ENCODE measurements at regions not wholly inside any gene's neighbourhood (a gene's known extent, or its start where the extent isn't known, plus 50 kb on each side); places are given as distances from the start of the nearest gene placed in this dataset.

GRCh38 chr18:61989138-61989537, 96.3 kb upstream of the RNF152 start:
- Histone ChIP-seq H3K4me1 (ENCODE audit: control insufficient read depth, insufficient read depth, low read depth, low read length) (peaks cover 8% of the 10 kb centered on the region), H3K27ac (ENCODE audit: low read length, poor library complexity, severe bottlenecking) (no peak overlapping the region), H2BK5ac (ENCODE audit: low read depth, low read length, poor library complexity, severe bottlenecking) (no peak overlapping the region), H3K9ac (ENCODE audit: low read length) (no peak overlapping the region), H3K23ac (ENCODE audit: low read length in 2 of 2) (no peak overlapping the region), H3K4me3 (ENCODE audit: insufficient read depth in 1 of 2, low read depth in 1 of 2, low read length in 2 of 2) (no peak overlapping the region), H3K79me1 (replicated peaks; ENCODE audit: low read length, poor library complexity, severe bottlenecking) (no peaks in the 10 kb centered on the region), H2AFZ (ENCODE audit: low read depth, low read length) (no peak overlapping the region), H3K14ac (ENCODE audit: low read length in 2 of 2) (no peak overlapping the region), H2BK12ac (ENCODE audit: low read length in 2 of 2) (no peak overlapping the region), H3K18ac (ENCODE audit: low read depth in 1 of 2, low read length in 2 of 2) (no peak overlapping the region), H2AK5ac (ENCODE audit: low read length, severe bottlenecking) (no peak overlapping the region), H3K27me3 (ENCODE audit: control insufficient read depth in 1 of 2, insufficient read depth in 1 of 2, low read length in 2 of 2) (no peaks in the 10 kb centered on the region), H3K9me3 (ENCODE audit: control insufficient read depth, low read length) (no peaks in the 10 kb centered on the region), H3K4ac (ENCODE audit: low read depth in 1 of 2, low read length in 2 of 2) (no peak overlapping the region), H4K91ac (ENCODE audit: low read length) (no peak overlapping the region), H4K8ac (ENCODE audit: low read length) (no peak overlapping the region), H2BK120ac (ENCODE audit: low read depth, low read length) (no peak overlapping the region), H2BK15ac (ENCODE audit: low read depth, poor library complexity, severe bottlenecking) (no peak overlapping the region), H3K4me2 (ENCODE audit: low read length, poor library complexity, severe bottlenecking) (no peak overlapping the region), H3K36me3 (ENCODE audit: control insufficient read depth in 1 of 2, insufficient read depth in 2 of 2, low read depth in 1 of 2, low read length in 2 of 2) (no peaks in the 10 kb centered on the region)
- 100% methylated on average over 1 of the region's 4 CpGs for WGBS
- no peak for DNase-seq

- H2BK120ac ChIP-seq (ENCODE audit: low read depth, low read length): no peak overlapping the region
- no peak overlapping the region for H2BK5ac ChIP-seq (ENCODE audit: low read depth, low read length, poor library complexity, severe bottlenecking)
- no peak overlapping the region for H3K27ac ChIP-seq (ENCODE audit: low read length, poor library complexity, severe bottlenecking)
- H3K9ac ChIP-seq (ENCODE audit: low read length): no peak overlapping the region
- no peaks in the 10 kb centered on the region for H3K9me3 ChIP-seq (ENCODE audit: control insufficient read depth, low read length)
- H3K4me2 ChIP-seq (ENCODE audit: low read length, poor library complexity, severe bottlenecking): no peak overlapping the region
- peaks cover 8% of the 10 kb centered on the region for H3K4me1 ChIP-seq (ENCODE audit: control insufficient read depth, insufficient read depth, low read depth, low read length)
- WGBS: 84% methylated on average over 2 of the region's 2 CpGs
- H2AK5ac ChIP-seq (ENCODE audit: low read length, severe bottlenecking): no peak overlapping the region
- H3K4ac ChIP-seq (ENCODE audit: low read depth in 1 of 2, low read length in 2 of 2): no peak overlapping the region
- H3K36me3 ChIP-seq (ENCODE audit: control insufficient read depth in 1 of 2, insufficient read depth in 2 of 2, low read depth in 1 of 2, low read length in 2 of 2): no peaks in the 10 kb centered on the region
- H3K23ac ChIP-seq (ENCODE audit: low read length in 2 of 2): no peak overlapping the region
- H4K91ac ChIP-seq (ENCODE audit: low read length): no peak overlapping the region
- no peak overlapping the region for H2AFZ ChIP-seq (ENCODE audit: low read depth, low read length)
- H3K14ac ChIP-seq (ENCODE audit: low read length in 2 of 2): no peak overlapping the region
- H3K27me3 ChIP-seq (ENCODE audit: control insufficient read depth in 1 of 2, insufficient read depth in 1 of 2, low read length in 2 of 2): no peaks in the 10 kb centered on the region
- H2BK12ac ChIP-seq (ENCODE audit: low read length in 2 of 2): no peak overlapping the region
- H3K18ac ChIP-seq (ENCODE audit: low read depth in 1 of 2, low read length in 2 of 2): no peak overlapping the region
- H4K8ac ChIP-seq (ENCODE audit: low read length): no peak overlapping the region
- no peak overlapping the region for H2BK15ac ChIP-seq (ENCODE audit: low read depth, poor library complexity, severe bottlenecking)
- peak; percentile 28 for DNase-seq
- H3K79me1 ChIP-seq (replicated peaks; ENCODE audit: low read length, poor library complexity, severe bottlenecking): no peaks in the 10 kb centered on the region
- H3K4me3 ChIP-seq (ENCODE audit: insufficient read depth in 1 of 2, low read depth in 1 of 2, low read length in 2 of 2): no peak overlapping the region
Observed at GRCh38 chr18:61988100-61988499, 95.3 kb upstream of the RNF152 start.

DNA sequence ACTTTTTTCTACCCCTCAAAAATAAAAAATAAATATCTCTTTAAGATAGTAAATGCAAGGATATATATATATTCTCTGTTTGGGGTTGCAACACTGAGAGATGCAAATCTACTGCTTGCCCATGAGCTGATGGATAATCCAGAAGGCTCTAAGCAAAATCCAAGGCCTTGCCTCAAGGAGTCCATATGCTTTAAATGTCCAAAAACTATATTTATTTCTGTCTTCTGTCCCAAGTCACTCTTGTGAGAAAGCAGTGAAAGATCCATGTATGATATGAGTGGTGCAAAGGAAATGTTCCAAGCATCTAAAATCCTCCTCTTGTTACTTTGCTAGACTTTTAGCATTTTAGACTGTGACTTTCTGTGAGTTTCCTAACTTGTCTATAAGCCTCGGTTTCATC, 92.9 kb upstream of the RNF152 start:
- DNase-seq: no peak
- Histone ChIP-seq H3K4me1 (ENCODE audit: control insufficient read depth, insufficient read depth, low read depth, low read length) (peaks cover 3% of the 10 kb centered on the region), H2BK15ac (ENCODE audit: low read depth, poor library complexity, severe bottlenecking) (no peak overlapping the region), H4K8ac (ENCODE audit: low read length) (no peak overlapping the region), H3K79me1 (replicated peaks; ENCODE audit: low read length, poor library complexity, severe bottlenecking) (no peaks in the 10 kb centered on the region), H2BK120ac (ENCODE audit: low read depth, low read length) (no peak overlapping the region), H3K36me3 (ENCODE audit: control insufficient read depth in 1 of 2, insufficient read depth in 2 of 2, low read depth in 1 of 2, low read length in 2 of 2) (no peaks in the 10 kb centered on the region), H3K27ac (ENCODE audit: low read length, poor library complexity, severe bottlenecking) (no peak overlapping the region), H3K9me3 (ENCODE audit: control insufficient read depth, low read length) (no peaks in the 10 kb centered on the region), H4K91ac (ENCODE audit: low read length) (no peak overlapping the region), H3K4me2 (ENCODE audit: low read length, poor library complexity, severe bottlenecking) (no peak overlapping the region), H3K18ac (ENCODE audit: low read depth in 1 of 2, low read length in 2 of 2) (no peak overlapping the region), H3K4me3 (ENCODE audit: insufficient read depth in 1 of 2, low read depth in 1 of 2, low read length in 2 of 2) (no peak overlapping the region), H3K27me3 (ENCODE audit: control insufficient read depth in 1 of 2, insufficient read depth in 1 of 2, low read length in 2 of 2) (no peaks in the 10 kb centered on the region), H2AFZ (ENCODE audit: low read depth, low read length) (no peak overlapping the region), H2BK5ac (ENCODE audit: low read depth, low read length, poor library complexity, severe bottlenecking) (no peak overlapping the region), H2BK12ac (ENCODE audit: low read length in 2 of 2) (no peak overlapping the region), H3K4ac (ENCODE audit: low read depth in 1 of 2, low read length in 2 of 2) (no peak overlapping the region), H2AK5ac (ENCODE audit: low read length, severe bottlenecking) (no peak overlapping the region), H3K14ac (ENCODE audit: low read length in 2 of 2) (no peak overlapping the region), H3K9ac (ENCODE audit: low read length) (no peak overlapping the region), H3K23ac (ENCODE audit: low read length in 2 of 2) (no peak overlapping the region)
- WGBS: no CpG with 5 or more reads among the region's 1 CpG

DNA sequence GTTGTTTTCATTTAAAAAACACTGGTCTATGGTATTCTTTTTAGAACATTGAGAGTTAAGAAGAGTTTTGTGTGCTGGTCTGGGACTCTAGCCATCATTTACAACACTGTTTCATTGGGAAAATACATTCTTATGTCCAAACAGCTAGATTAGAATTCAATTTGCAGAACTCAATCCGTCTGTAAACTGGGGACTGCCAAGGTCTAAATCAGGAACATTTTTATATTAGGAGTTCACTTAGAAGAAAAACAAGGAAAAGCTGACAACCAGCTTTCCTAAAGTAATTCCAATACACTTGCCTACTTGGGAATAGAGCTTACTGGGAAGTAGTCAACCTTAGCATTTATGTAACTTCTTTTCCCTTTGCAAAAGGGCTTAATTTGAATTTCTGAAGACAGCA, 91.5 kb upstream of the RNF152 start:
- no peak overlapping the region for H3K4me2 ChIP-seq (ENCODE audit: low read length, poor library complexity, severe bottlenecking)
- DNase-seq: no peak
- whole genome bisulfite sequencing: 100% methylated on average over 1 of the region's 1 CpG
- no peak overlapping the region for H4K8ac ChIP-seq (ENCODE audit: low read length)
- no peak overlapping the region for H2BK120ac ChIP-seq (ENCODE audit: low read depth, low read length)
- H3K36me3 ChIP-seq (ENCODE audit: control insufficient read depth in 1 of 2, insufficient read depth in 2 of 2, low read depth in 1 of 2, low read length in 2 of 2): no peaks in the 10 kb centered on the region
- H3K27me3 ChIP-seq (ENCODE audit: control insufficient read depth in 1 of 2, insufficient read depth in 1 of 2, low read length in 2 of 2): no peaks in the 10 kb centered on the region
- no peak overlapping the region for H3K4me3 ChIP-seq (ENCODE audit: insufficient read depth in 1 of 2, low read depth in 1 of 2, low read length in 2 of 2)
- peaks cover 3% of the 10 kb centered on the region for H3K4me1 ChIP-seq (ENCODE audit: control insufficient read depth, insufficient read depth, low read depth, low read length)
- no peak overlapping the region for H2BK5ac ChIP-seq (ENCODE audit: low read depth, low read length, poor library complexity, severe bottlenecking)
- H2BK12ac ChIP-seq (ENCODE audit: low read length in 2 of 2): no peak overlapping the region
- H4K91ac ChIP-seq (ENCODE audit: low read length): no peak overlapping the region
- no peaks in the 10 kb centered on the region for H3K79me1 ChIP-seq (replicated peaks; ENCODE audit: low read length, poor library complexity, severe bottlenecking)
- no peak overlapping the region for H3K27ac ChIP-seq (ENCODE audit: low read length, poor library complexity, severe bottlenecking)
- H2BK15ac ChIP-seq (ENCODE audit: low read depth, poor library complexity, severe bottlenecking): no peak overlapping the region
- H2AK5ac ChIP-seq (ENCODE audit: low read length, severe bottlenecking): no peak overlapping the region
- no peak overlapping the region for H3K14ac ChIP-seq (ENCODE audit: low read length in 2 of 2)
- H3K23ac ChIP-seq (ENCODE audit: low read length in 2 of 2): no peak overlapping the region
- no peak overlapping the region for H3K9ac ChIP-seq (ENCODE audit: low read length)
- H3K9me3 ChIP-seq (ENCODE audit: control insufficient read depth, low read length): no peaks in the 10 kb centered on the region
- H3K4ac ChIP-seq (ENCODE audit: low read depth in 1 of 2, low read length in 2 of 2): no peak overlapping the region
- no peak overlapping the region for H2AFZ ChIP-seq (ENCODE audit: low read depth, low read length)
- H3K18ac ChIP-seq (ENCODE audit: low read depth in 1 of 2, low read length in 2 of 2): no peak overlapping the region
